Stimulated activated effector memory CD8-positive, alpha-beta T cell treated with anti-CD3 and anti-CD28 coated beads, Interleukin-12 subunit alpha, Interleukin-12 subunit beta, amount 100 ng/mL, for 72 hours (primary cell): ENCODE measurements at regions not wholly inside any gene's neighbourhood (a gene's known extent, or its start where the extent isn't known, plus 50 kb on each side); places are given as distances from the start of the nearest gene placed in this dataset.
"Not testable (repeated sequence)": the region's sequence is repeated elsewhere in the genome, so short reads cannot be mapped to it uniquely, and the experiment has no call there.

Experiments used
- ATAC-seq: fragments of 150-1000 bp; cut with Tn5 transposase; 2 replicates; pipeline ENCODE4 v1.10.0; 2021
- DNase-seq, 2 donors: peaks; one replicate each; pipeline ENCODE4 v3.0.0; 2021 to 2022; ENCODE audit warnings: low spot score in 2 of 2
- H3K27ac Mint-ChIP-seq: one replicate; pipeline ENCODE4 v1.8.0; 2022; ENCODE audit warnings: mild to moderate bottlenecking, mixed read lengths
- H3K36me3 Mint-ChIP-seq: one replicate; pipeline ENCODE4 v1.8.0; 2022; ENCODE audit warnings: mild to moderate bottlenecking, mixed read lengths
- H3K4me1 Mint-ChIP-seq: one replicate; pipeline ENCODE4 v1.8.0; 2022; ENCODE audit warnings: mixed read lengths
- H3K4me3 Mint-ChIP-seq: one replicate; pipeline ENCODE4 v1.8.0; 2022; ENCODE audit warnings: mild to moderate bottlenecking, mixed read lengths
- H3K9me3 Mint-ChIP-seq: one replicate; pipeline ENCODE4 v1.8.0; 2022; ENCODE audit warnings: mixed read lengths

- ATAC-seq (no peak), DNase-seq (no peak)
- Mint-ChIP-seq H3K9me3 (no peaks in the 10 kb centered on the region), H3K27ac (no peak overlapping the region), H3K36me3 (no peaks in the 10 kb centered on the region), H3K4me3 (no peak overlapping the region), H3K4me1 (no peaks in the 10 kb centered on the region)
These were observed 65.8 kb downstream of the SPIN4 start for GRCh38 chrX:63285375-63285774.

- no peak overlapping the region for H3K4me3 Mint-ChIP-seq
These were observed 66.5 kb downstream of the SPIN4 start for GRCh38 chrX:63284659-63285058.

GRCh38 chrX:63283348-63283747 lies 67.8 kb downstream of the SPIN4 start:
- H3K4me1 Mint-ChIP-seq: no peaks in the 10 kb centered on the region
- ATAC-seq: no peak
- no peak for DNase-seq
- no peak overlapping the region for H3K27ac Mint-ChIP-seq
- no peaks in the 10 kb centered on the region for H3K36me3 Mint-ChIP-seq
- no peaks in the 10 kb centered on the region for H3K9me3 Mint-ChIP-seq
- no peak overlapping the region for H3K4me3 Mint-ChIP-seq

More at GRCh38 chrX:63284659-63285058, 66.5 kb downstream of the SPIN4 start:
- Mint-ChIP-seq H3K9me3 (no peaks in the 10 kb centered on the region), H3K4me1 (no peaks in the 10 kb centered on the region), H3K27ac (no peak overlapping the region), H3K36me3 (no peaks in the 10 kb centered on the region)
- no peak for ATAC-seq
- no peak for DNase-seq

GRCh38 chrX:63282828-63283227 lies 68.3 kb downstream of the SPIN4 start:
- H3K27ac Mint-ChIP-seq: no peak overlapping the region
- H3K36me3 Mint-ChIP-seq: no peaks in the 10 kb centered on the region
- DNase-seq (no peak), ATAC-seq (no peak)
- no peaks in the 10 kb centered on the region for H3K4me1 Mint-ChIP-seq
- no peaks in the 10 kb centered on the region for H3K9me3 Mint-ChIP-seq
- no peak overlapping the region for H3K4me3 Mint-ChIP-seq

GRCh38 chrX:63282077-63282476 lies 69.1 kb downstream of the SPIN4 start:
- ATAC-seq: no peak
- Mint-ChIP-seq H3K9me3 (no peaks in the 10 kb centered on the region), H3K4me1 (no peaks in the 10 kb centered on the region), H3K27ac (no peak overlapping the region), H3K36me3 (no peaks in the 10 kb centered on the region), H3K4me3 (no peak overlapping the region)
- DNase-seq: no peak

DNA sequence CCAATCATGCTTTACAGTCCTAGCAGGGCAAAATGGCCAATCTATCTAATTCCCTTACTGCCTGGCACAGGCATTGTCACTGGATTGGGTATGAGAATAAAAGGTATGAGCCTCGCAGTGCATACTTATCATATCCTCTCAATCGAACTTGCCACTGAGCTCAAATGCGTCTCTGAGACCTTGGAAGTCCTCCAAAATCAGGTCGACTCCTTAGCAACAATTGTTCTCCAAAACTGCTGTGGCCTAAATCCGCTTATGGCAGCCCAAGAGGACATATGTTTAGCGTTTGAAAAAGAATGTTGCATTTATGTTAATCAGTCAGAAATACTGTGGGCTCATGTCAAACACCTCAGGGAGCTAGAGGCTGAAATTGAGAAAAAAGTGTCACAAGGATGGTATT lies 69.7 kb downstream of the SPIN4 start:
- Mint-ChIP-seq H3K36me3 (no peaks in the 10 kb centered on the region), H3K27ac (no peak overlapping the region), H3K4me3 (no peak overlapping the region), H3K9me3 (no peaks in the 10 kb centered on the region), H3K4me1 (no peaks in the 10 kb centered on the region)
- ATAC-seq (no peak), DNase-seq (no peak)

GRCh38 chrX:63277394-63277793 lies 73.7 kb downstream of the SPIN4 start:
- H3K4me3 Mint-ChIP-seq, H3K36me3 Mint-ChIP-seq, H3K9me3 Mint-ChIP-seq, ATAC-seq, DNase-seq, H3K27ac Mint-ChIP-seq, H3K4me1 Mint-ChIP-seq: not testable (repeated sequence)

DNA sequence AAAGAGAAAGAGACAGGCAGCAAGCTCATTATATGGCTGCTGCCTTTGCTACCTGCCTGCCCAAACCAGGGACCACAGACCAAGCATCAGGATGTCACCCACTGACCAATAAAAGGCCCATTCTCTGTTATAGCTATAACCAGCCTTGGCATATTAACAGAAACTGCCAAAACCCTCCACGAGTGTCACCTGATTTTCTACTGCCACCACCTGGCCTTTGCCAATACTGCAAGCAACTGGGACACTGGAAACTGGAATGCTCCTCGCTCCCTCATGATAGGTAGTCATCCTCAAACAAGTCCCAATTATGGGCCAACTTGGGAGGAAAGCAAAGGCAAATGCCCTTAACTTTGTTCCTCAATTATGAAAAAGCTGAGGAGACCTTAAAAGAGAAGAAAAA lies 76.0 kb downstream of the SPIN4 start:
- ATAC-seq: no peak
- DNase-seq: peak; percentile 3 to 52
- Mint-ChIP-seq H3K4me3 (no peak overlapping the region), H3K9me3 (no peaks in the 10 kb centered on the region), H3K36me3 (no peaks in the 10 kb centered on the region), H3K4me1 (no peaks in the 10 kb centered on the region), H3K27ac (no peak overlapping the region)

DNA sequence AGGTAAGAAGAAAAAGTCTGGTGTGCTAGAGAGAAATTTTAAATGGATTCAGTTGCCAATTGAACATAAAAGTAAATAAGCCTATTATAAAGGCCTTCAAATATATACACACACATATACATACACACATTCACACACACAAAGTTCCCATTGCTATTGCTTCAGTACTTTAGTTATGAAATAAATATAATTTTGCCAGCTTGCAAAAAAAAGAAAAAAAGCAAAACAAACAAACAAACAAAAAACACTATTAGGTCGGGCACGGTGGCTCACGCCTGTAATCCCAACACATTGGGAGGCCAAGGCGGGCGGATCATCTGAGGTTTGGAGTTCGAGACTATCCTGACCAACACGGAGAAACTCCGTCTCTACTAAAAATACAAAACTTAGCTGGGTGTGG lies 80.3 kb downstream of the SPIN4 start:
- Mint-ChIP-seq H3K9me3 (no peaks in the 10 kb centered on the region), H3K4me3 (no peak overlapping the region), H3K4me1 (no peaks in the 10 kb centered on the region), H3K36me3 (no peaks in the 10 kb centered on the region), H3K27ac (no peak overlapping the region)
- DNase-seq: no peak
- ATAC-seq: no peak

DNA sequence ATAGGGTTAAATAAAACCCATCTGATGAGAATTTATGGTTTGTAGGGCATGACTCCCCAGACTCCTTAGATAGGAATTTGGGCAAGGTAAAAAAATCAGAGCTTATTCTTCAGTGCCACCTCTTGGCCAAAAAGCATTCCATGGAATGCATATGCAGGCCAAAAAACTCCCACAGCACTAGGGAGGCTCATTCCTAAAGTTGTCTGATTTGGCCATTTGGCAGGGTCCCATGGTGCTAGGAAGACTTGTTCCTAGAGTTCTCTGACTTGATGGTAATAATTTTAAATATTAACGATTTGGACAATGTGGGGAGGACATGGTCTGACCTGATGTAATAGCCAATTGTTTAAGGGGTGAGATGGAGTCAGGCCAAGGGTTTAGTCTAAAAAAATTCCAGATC lies 93.0 kb downstream of the SPIN4 start:
- no peak overlapping the region for H3K27ac Mint-ChIP-seq
- ATAC-seq (no peak), DNase-seq (no peak)
- no peaks in the 10 kb centered on the region for H3K36me3 Mint-ChIP-seq
- no peaks in the 10 kb centered on the region for H3K4me1 Mint-ChIP-seq
- H3K9me3 Mint-ChIP-seq: no peaks in the 10 kb centered on the region
- H3K4me3 Mint-ChIP-seq: no peak overlapping the region

- H3K27ac Mint-ChIP-seq: no peak overlapping the region
- H3K4me1 Mint-ChIP-seq: no peaks in the 10 kb centered on the region
- H3K4me3 Mint-ChIP-seq: no peak overlapping the region
- H3K36me3 Mint-ChIP-seq: no peaks in the 10 kb centered on the region
- ATAC-seq: peak; percentile 90
- peak in 1 of 2 donors; percentile 50 for DNase-seq
- H3K9me3 Mint-ChIP-seq: no peaks in the 10 kb centered on the region
These were observed 100.8 kb downstream of the SPIN4 start for GRCh38 chrX:63250253-63250868.

- H3K27ac Mint-ChIP-seq, H3K4me3 Mint-ChIP-seq, ATAC-seq, H3K36me3 Mint-ChIP-seq, H3K9me3 Mint-ChIP-seq, DNase-seq, H3K4me1 Mint-ChIP-seq: not testable (repeated sequence)
These were observed 108.4 kb downstream of the SPIN4 start for GRCh38 chrX:63242689-63243088.

- not testable (repeated sequence) for DNase-seq, H3K4me1 Mint-ChIP-seq, H3K36me3 Mint-ChIP-seq, H3K27ac Mint-ChIP-seq, ATAC-seq, H3K9me3 Mint-ChIP-seq, H3K4me3 Mint-ChIP-seq
These were observed 115.2 kb downstream of the SPIN4 start for GRCh38 chrX:63235963-63236362.

- H3K36me3 Mint-ChIP-seq: not testable (repeated sequence)
These were observed 118.1 kb downstream of the SPIN4 start for GRCh38 chrX:63233013-63233412.

DNA sequence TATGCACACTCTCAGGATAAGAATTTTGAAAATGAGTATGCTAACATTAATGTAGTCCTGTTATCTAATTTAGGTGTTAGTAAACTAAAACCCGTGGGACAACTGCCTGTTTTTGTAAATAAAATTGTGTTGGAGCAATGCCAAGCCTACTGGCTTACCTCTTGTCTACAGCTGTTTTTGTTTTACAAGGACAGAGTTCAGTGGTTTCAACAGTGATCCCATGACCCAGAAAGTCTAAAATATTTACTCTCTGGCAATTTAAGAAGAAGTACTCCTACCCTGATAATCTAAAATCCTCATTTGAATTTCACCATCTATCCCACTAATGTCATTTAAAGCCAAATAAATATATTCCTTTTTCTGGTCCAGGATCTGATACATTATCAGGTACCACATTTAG lies 132.9 kb downstream of the SPIN4 start:
- not testable (repeated sequence) for H3K36me3 Mint-ChIP-seq, H3K27ac Mint-ChIP-seq, H3K4me3 Mint-ChIP-seq, DNase-seq, ATAC-seq, H3K9me3 Mint-ChIP-seq, H3K4me1 Mint-ChIP-seq

More at GRCh38 chrX:63233013-63233412, 118.1 kb downstream of the SPIN4 start:
- not testable (repeated sequence) for ATAC-seq, H3K9me3 Mint-ChIP-seq, H3K27ac Mint-ChIP-seq, DNase-seq, H3K4me1 Mint-ChIP-seq, H3K4me3 Mint-ChIP-seq

GRCh38 chrX:63217549-63217948 lies 133.6 kb downstream of the SPIN4 start:
- H3K9me3 Mint-ChIP-seq, H3K36me3 Mint-ChIP-seq, ATAC-seq, H3K27ac Mint-ChIP-seq, H3K4me1 Mint-ChIP-seq, H3K4me3 Mint-ChIP-seq, DNase-seq: not testable (repeated sequence)

DNA sequence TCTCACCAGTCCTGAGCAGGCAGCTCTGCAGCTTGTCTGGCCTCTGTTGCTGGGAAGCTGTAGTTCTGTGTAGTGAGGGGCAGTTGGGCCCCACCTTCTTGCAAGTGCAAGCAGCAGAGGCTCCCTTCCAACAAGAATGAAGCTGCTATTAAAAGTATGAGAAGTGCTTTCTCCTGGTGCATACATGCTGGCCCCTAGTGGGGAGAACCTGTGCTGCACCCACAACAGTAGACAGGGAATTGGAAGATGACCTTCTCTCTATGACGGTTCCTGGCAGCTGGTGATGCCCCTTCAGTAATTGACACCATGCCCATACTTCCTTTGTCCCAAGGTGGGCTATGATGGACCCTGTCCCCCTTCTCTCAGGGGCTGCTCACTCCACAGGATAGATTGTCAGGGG lies 141.5 kb downstream of the SPIN4 start:
- not testable (repeated sequence) for DNase-seq, H3K4me1 Mint-ChIP-seq, H3K4me3 Mint-ChIP-seq, H3K9me3 Mint-ChIP-seq, H3K36me3 Mint-ChIP-seq, H3K27ac Mint-ChIP-seq, ATAC-seq
